DND-41 (cell line): ENCODE measurements at regions not wholly inside any gene's neighbourhood (a gene's known extent, or its start where the extent isn't known, plus 50 kb on each side); places are given as distances from the start of the nearest gene placed in this dataset.

Experiments
- ATAC-seq: fragments of 200-7000 bp; cut with Tn5 transposase; 3 replicates; pipeline ENCODE4 v1.9.1; 2021; ENCODE audit warnings: low read depth; ENCODE audit not compliant: insufficient read depth
- DNase-seq: peaks from one replicate; pipeline ENCODE4 v3.0.0-alpha.2; 2020
- H2AFZ ChIP-seq: 2 replicates; pipeline ENCODE4 v1.6.0; 2012; ENCODE audit warnings: low read depth, low read length
- H3K27ac ChIP-seq: 2 replicates; pipeline ENCODE4 v1.5.1; 2012; ENCODE audit warnings: low read length, inconsistent platforms
- H3K27me3 ChIP-seq: fragments of 200-600 bp; sonication (generic); 2 replicates; pipeline ENCODE4 v1.6.0; 2012; ENCODE audit warnings: low read length, mild to moderate bottlenecking, inconsistent platforms; ENCODE audit not compliant: insufficient read depth, poor library complexity
- H3K36me3 ChIP-seq: 2 replicates; pipeline ENCODE4 v1.5.1; 2012; ENCODE audit warnings: low read length, inconsistent platforms; ENCODE audit not compliant: insufficient read depth
- H3K4me1 ChIP-seq: 2 replicates; pipeline ENCODE4 v1.5.1; 2012; ENCODE audit warnings: mild to moderate bottlenecking, low read length; ENCODE audit not compliant: insufficient read depth
- H3K4me2 ChIP-seq: 2 replicates; pipeline ENCODE4 v1.6.0; 2012; ENCODE audit warnings: mild to moderate bottlenecking, moderate library complexity, low read length, inconsistent platforms; ENCODE audit not compliant: insufficient read depth
- H3K4me3 ChIP-seq, 2 experiments: fragments of 200-600 bp in 1 of 2; shearing (Covaris generic) in 1 of 2; 2 replicates each; pipeline ENCODE4 v1.5.1; 2012 to 2016; ENCODE audit warnings: inconsistent platforms in 2 of 2, low read length in 2 of 2, mild to moderate bottlenecking in 2 of 2, low read depth in 1 of 2, moderate library complexity in 1 of 2
- H3K79me2 ChIP-seq: 2 replicates; pipeline ENCODE4 v1.6.0; 2012; ENCODE audit warnings: low read length, inconsistent platforms; ENCODE audit not compliant: insufficient read depth
- H3K9ac ChIP-seq: 2 replicates; pipeline ENCODE4 v1.6.0; 2012; ENCODE audit warnings: low read depth, mild to moderate bottlenecking, inconsistent platforms, low read length, moderate library complexity
- H3K9me3 ChIP-seq: 2 replicates; pipeline ENCODE4 v1.5.1; 2012; ENCODE audit warnings: low read length, moderate library complexity, mild to moderate bottlenecking, inconsistent platforms; ENCODE audit not compliant: insufficient read depth, severe bottlenecking
- H4K20me1 ChIP-seq: 2 replicates; pipeline ENCODE4 v1.6.0; 2012; ENCODE audit warnings: low read length; ENCODE audit not compliant: insufficient read depth
- EZH2 ChIP-seq: IDR thresholded peaks from 3 replicates; pipeline ENCODE4 v1.6.1; 2012; ENCODE audit warnings: borderline replicate concordance, low read depth, mild to moderate bottlenecking, moderate library complexity, low read length, inconsistent platforms; ENCODE audit not compliant: severe bottlenecking
- TF ChIP-seq, protein P1 (sequence below): IDR thresholded peaks from 2 replicates; pipeline ENCODE4 v1.5.1; 2012; ENCODE audit warnings: borderline replicate concordance, low read length, moderate library complexity, mild to moderate bottlenecking; ENCODE audit not compliant: poor library complexity, severe bottlenecking; ENCODE audit errors: extremely low read depth

DNA sequence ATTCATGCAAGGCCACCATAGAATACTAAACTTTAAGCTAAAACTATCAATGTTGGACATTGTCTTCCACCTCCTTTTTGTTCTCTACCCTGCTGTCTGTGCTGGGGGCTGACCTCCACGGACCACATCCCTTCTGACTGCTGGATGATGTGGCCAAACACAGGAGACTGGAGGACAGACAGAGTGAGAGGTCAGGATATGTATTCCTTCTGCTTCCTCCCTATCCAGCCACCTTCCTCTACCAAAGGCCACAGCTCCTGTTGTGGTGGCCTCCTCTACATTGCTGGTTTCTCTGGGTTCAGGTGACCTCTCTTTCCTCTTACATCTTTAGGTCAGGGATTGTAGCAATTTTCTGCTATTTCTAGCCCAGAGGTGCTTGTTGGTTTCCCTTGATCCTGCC lies 148.1 kb downstream of the ACTBL2 start:
- TF ChIP-seq, protein P1, sequence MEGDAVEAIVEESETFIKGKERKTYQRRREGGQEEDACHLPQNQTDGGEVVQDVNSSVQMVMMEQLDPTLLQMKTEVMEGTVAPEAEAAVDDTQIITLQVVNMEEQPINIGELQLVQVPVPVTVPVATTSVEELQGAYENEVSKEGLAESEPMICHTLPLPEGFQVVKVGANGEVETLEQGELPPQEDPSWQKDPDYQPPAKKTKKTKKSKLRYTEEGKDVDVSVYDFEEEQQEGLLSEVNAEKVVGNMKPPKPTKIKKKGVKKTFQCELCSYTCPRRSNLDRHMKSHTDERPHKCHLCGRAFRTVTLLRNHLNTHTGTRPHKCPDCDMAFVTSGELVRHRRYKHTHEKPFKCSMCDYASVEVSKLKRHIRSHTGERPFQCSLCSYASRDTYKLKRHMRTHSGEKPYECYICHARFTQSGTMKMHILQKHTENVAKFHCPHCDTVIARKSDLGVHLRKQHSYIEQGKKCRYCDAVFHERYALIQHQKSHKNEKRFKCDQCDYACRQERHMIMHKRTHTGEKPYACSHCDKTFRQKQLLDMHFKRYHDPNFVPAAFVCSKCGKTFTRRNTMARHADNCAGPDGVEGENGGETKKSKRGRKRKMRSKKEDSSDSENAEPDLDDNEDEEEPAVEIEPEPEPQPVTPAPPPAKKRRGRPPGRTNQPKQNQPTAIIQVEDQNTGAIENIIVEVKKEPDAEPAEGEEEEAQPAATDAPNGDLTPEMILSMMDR: no peak
- no peak for TF ChIP-seq EZH2

DNA sequence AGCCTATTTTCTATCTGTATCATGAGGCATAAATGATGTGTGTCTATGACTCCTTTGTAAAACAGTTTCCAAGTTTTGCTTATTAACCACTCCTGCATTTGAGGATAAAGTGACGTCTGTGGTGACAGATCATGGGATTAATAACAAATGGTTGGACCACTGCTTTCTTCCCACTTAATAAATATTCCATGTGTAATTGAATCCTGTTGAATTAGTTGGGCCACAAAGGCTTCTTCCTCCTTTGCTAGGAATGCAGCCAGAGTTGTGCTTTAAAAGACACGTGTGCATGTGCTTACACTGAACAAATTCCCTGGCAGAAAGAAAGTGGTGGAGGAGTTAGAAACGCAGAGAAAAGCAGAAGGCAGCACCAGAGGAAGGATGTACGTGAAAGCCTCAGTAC lies 150.2 kb downstream of the ACTBL2 start:
- no peaks in the 10 kb centered on the region for H4K20me1 ChIP-seq
- H3K27ac ChIP-seq: no peak overlapping the region
- H3K4me2 ChIP-seq: no peak overlapping the region
- no peak overlapping the region for H3K9ac ChIP-seq
- H3K9me3 ChIP-seq: no peaks in the 10 kb centered on the region
- no peak overlapping the region for H2AFZ ChIP-seq
- no peaks in the 10 kb centered on the region for H3K4me1 ChIP-seq
- TF ChIP-seq, protein P1: no peak
- no peak for TF ChIP-seq EZH2
- ATAC-seq: no peak
- no peak overlapping the region for H3K4me3 ChIP-seq
- no peaks in the 10 kb centered on the region for H3K36me3 ChIP-seq
- H3K27me3 ChIP-seq: no peaks in the 10 kb centered on the region
- H3K79me2 ChIP-seq: no peaks in the 10 kb centered on the region
- DNase-seq: no peak

More for the DNA sequence above, 148.1 kb downstream of the ACTBL2 start:
- Histone ChIP-seq H3K9me3 (no peaks in the 10 kb centered on the region), H3K4me3 (no peak overlapping the region), H3K79me2 (no peaks in the 10 kb centered on the region), H4K20me1 (no peaks in the 10 kb centered on the region), H3K4me1 (no peaks in the 10 kb centered on the region), H2AFZ (no peak overlapping the region), H3K36me3 (no peaks in the 10 kb centered on the region), H3K27me3 (no peaks in the 10 kb centered on the region), H3K27ac (no peak overlapping the region), H3K4me2 (no peak overlapping the region), H3K9ac (no peak overlapping the region)
- DNase-seq (no peak), ATAC-seq (no peak)

DNA sequence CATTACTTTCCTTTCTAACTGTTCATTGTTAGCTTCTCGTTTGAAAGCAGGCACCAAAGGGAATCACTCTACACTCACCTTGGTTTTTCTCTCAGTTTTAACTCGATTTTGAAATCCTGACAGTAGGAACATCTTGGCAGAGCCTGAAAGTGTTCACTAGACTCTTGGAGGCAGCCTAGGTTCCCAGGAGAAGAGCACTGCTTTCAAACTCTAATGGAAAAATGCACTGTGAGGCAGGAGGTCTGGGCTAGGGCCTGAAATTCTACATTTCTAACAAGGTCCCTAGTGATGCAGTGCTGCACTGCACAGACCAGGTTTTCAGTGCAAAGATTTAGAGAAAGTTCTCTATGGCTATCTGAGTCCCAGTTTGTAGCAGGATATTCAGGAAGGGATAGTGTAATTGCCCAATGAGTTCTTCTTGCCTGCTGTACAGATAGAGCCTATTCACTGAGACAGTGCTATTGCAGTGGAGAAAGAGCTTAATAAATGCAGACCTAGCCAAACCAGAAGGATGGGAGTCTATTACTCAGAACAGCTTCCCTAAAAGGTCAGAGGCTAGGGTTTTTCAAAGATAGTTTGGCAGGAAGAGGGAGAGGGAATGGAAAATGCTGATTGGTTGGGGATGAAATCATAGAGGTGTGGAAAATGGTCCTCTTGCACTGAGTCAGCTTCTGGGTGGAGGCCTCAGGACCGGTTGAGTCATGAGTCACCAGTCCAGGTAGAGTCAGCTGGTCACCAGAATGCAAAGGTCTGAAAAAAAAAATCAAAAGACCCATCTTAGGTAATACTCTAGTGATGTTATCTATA lies 153.9 kb downstream of the GPBP1 start:
- no peak overlapping the region for H3K4me2 ChIP-seq
- H3K4me1 ChIP-seq: peaks cover 14% of the 10 kb centered on the region
- H3K79me2 ChIP-seq: no peaks in the 10 kb centered on the region
- no peaks in the 10 kb centered on the region for H4K20me1 ChIP-seq
- no peak overlapping the region for H3K4me3 ChIP-seq
- DNase-seq (no peak), ATAC-seq (no peak)
- H3K27me3 ChIP-seq: no peaks in the 10 kb centered on the region
- no peak overlapping the region for H3K9ac ChIP-seq
- no peaks in the 10 kb centered on the region for H3K9me3 ChIP-seq
- no peaks in the 10 kb centered on the region for H3K36me3 ChIP-seq
- TF ChIP-seq, protein P1: no peak
- no peak overlapping the region for H2AFZ ChIP-seq
- H3K27ac ChIP-seq: no peak overlapping the region
